Peyer's patch (tissue), 4 donors: ENCODE measurements at regions not wholly inside any gene's neighbourhood (a gene's known extent, or its start where the extent isn't known, plus 50 kb on each side); places are given as distances from the start of the nearest gene placed in this dataset.

Source experiments
- DNase-seq, 3 donors: peaks; one replicate each; pipeline ENCODE4 v3.0.0-alpha.2; 2017 to 2019
- H3K27ac ChIP-seq, 4 donors: fragments of 200-600 bp; sonication (generic); one replicate each; pipeline ENCODE4 v1.5.1; 2016 to 2019
- H3K27me3 ChIP-seq, 2 donors: fragments of 200-600 bp; sonication (generic); one replicate each; pipeline ENCODE4 v1.5.1; 2019
- H3K36me3 ChIP-seq, 3 donors: fragments of 200-600 bp; sonication (generic); one replicate each; pipeline ENCODE4 v1.5.1; 2016 to 2019
- H3K4me1 ChIP-seq, 4 donors: fragments of 200-600 bp; sonication (generic); one replicate each; pipeline ENCODE4 v1.5.1; 2016 to 2019
- H3K4me3 ChIP-seq, 4 donors: fragments of 200-600 bp; sonication (generic); 1 replicate in 3 of 4; 2 replicates in 1 of 4; pipeline ENCODE4 v1.5.1; 2016 to 2019; ENCODE audit warnings: mild to moderate bottlenecking in 1 of 4
- H3K9me3 ChIP-seq, 4 donors: fragments of 200-600 bp; sonication (generic); one replicate each; pipeline ENCODE4 v1.5.1; 2016 to 2019; ENCODE audit warnings: mild to moderate bottlenecking in 1 of 4
- POLR2A ChIP-seq, 2 donors: fragments of 450-650 bp; IDR thresholded peaks; one replicate each; pipeline ENCODE4 v1.5.1; 2017; ENCODE audit warnings: antibody characterized with exemption in 2 of 2, mild to moderate bottlenecking in 2 of 2, moderate library complexity in 2 of 2
- TF ChIP-seq, protein P1 (sequence below), 6 experiments: fragments of 450-650 bp in 4 of 6; fragments of 200-600 bp in 2 of 6; sonication (generic) in 1 of 6; IDR thresholded peaks; one replicate each; pipeline ENCODE4 v1.5.1; 2017 to 2019; ENCODE audit warnings: antibody characterized with exemption in 6 of 6, mild to moderate bottlenecking in 3 of 6, moderate library complexity in 1 of 6

GRCh38 chr5:91722736-91723467, 339.8 kb upstream of the ARRDC3 start:
- no peak for DNase-seq
- H3K4me1 ChIP-seq, result no peaks in the 10 kb centered on the region
- no peak overlapping the region for H3K27ac ChIP-seq
- no peaks in the 10 kb centered on the region for H3K36me3 ChIP-seq
- no peaks in the 10 kb centered on the region for H3K27me3 ChIP-seq
- no peaks in the 10 kb centered on the region for H3K9me3 ChIP-seq
- TF ChIP-seq, protein P1, sequence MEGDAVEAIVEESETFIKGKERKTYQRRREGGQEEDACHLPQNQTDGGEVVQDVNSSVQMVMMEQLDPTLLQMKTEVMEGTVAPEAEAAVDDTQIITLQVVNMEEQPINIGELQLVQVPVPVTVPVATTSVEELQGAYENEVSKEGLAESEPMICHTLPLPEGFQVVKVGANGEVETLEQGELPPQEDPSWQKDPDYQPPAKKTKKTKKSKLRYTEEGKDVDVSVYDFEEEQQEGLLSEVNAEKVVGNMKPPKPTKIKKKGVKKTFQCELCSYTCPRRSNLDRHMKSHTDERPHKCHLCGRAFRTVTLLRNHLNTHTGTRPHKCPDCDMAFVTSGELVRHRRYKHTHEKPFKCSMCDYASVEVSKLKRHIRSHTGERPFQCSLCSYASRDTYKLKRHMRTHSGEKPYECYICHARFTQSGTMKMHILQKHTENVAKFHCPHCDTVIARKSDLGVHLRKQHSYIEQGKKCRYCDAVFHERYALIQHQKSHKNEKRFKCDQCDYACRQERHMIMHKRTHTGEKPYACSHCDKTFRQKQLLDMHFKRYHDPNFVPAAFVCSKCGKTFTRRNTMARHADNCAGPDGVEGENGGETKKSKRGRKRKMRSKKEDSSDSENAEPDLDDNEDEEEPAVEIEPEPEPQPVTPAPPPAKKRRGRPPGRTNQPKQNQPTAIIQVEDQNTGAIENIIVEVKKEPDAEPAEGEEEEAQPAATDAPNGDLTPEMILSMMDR (IDR thresholded peaks at IDR 0.05), result no peak
- TF ChIP-seq POLR2A (IDR thresholded peaks at IDR 0.05), result no peak
- no peak overlapping the region for H3K4me3 ChIP-seq

DNA sequence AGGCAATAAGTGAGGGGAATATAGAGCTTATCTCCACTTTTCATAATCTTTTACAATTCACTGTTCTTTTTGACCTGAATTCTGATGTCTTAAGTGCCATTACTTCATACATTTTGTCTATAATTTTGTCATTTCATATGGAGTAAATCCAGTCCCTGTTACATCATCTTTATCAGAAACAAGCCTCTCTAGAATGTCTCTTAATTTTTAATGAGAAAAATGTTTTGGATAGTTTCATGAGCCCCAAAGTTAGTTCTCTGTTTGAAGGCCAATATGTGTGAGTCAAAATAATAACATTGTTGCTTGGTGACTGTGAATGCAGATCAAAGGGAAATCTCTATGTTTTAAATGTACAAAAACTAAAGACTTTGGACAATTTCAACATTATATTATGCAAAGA, 329.6 kb upstream of the ARRDC3 start:
- DNase-seq, result no peak
- no peaks in the 10 kb centered on the region for H3K4me1 ChIP-seq
- no peaks in the 10 kb centered on the region for H3K9me3 ChIP-seq
- no peak overlapping the region for H3K27ac ChIP-seq
- H3K27me3 ChIP-seq, result no peaks in the 10 kb centered on the region
- H3K4me3 ChIP-seq, result no peak overlapping the region
- H3K36me3 ChIP-seq, result no peaks in the 10 kb centered on the region
- TF ChIP-seq, protein P1 (IDR thresholded peaks at IDR 0.05), result no peak
- TF ChIP-seq POLR2A (IDR thresholded peaks at IDR 0.05), result no peak

DNA sequence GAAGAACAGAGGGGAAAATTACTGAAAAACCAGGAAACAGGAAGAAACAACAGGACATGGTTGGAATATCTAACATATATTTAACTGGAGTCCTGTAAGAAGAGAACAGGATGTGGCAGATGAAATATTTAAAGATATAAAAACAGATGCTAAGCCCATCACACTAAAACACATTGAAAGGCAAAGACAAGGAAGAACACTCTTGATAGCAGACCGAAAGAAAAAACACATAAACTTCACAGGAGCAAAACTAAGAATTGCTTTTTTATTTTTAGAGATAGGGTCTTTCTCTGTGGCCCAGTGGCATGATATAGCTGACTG, 324.4 kb upstream of the ARRDC3 start:
- H3K9me3 ChIP-seq, result no peaks in the 10 kb centered on the region
- DNase-seq, result no peak
- TF ChIP-seq, protein P1 (IDR thresholded peaks at IDR 0.05), result no peak
- TF ChIP-seq POLR2A (IDR thresholded peaks at IDR 0.05), result no peak
- H3K27ac ChIP-seq, result no peak overlapping the region
- no peaks in the 10 kb centered on the region for H3K4me1 ChIP-seq
- no peaks in the 10 kb centered on the region for H3K27me3 ChIP-seq
- H3K36me3 ChIP-seq, result no peaks in the 10 kb centered on the region
- no peak overlapping the region for H3K4me3 ChIP-seq

GRCh38 chr5:91706785-91707520, 323.8 kb upstream of the ARRDC3 start:
- DNase-seq, result no peak
- Histone ChIP-seq H3K36me3 (no peaks in the 10 kb centered on the region), H3K4me3 (no peak overlapping the region), H3K4me1 (no peaks in the 10 kb centered on the region), H3K9me3 (no peaks in the 10 kb centered on the region), H3K27ac (no peak overlapping the region), H3K27me3 (no peaks in the 10 kb centered on the region)
- TF ChIP-seq, protein P1 (IDR thresholded peaks at IDR 0.05), result no peak
- no peak for TF ChIP-seq POLR2A (IDR thresholded peaks at IDR 0.05)

DNA sequence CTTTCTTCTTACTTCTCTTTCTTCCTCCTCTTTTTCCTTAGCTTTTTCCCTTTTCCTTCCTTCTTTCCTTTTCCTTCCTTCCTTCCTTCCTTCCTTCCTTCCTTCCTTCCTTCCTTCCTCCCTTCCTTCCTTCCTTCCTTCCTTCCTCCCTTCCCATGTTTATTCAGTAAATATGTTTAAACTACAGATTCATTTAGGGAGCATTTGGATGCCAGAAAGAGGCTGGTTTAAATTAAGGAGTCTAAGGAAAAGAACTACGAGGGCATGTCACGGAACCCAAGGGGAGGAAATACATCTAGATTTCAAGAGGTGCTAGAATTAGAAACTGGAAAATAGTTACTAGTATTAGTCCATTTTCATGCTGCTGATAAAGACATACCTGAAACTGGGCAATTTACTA, 320.0 kb upstream of the ARRDC3 start:
- no peak for TF ChIP-seq POLR2A (IDR thresholded peaks at IDR 0.05)
- TF ChIP-seq, protein P1 (IDR thresholded peaks at IDR 0.05), result no peak
- Histone ChIP-seq H3K27me3 (no peaks in the 10 kb centered on the region), H3K9me3 (no peaks in the 10 kb centered on the region), H3K4me3 (no peak overlapping the region), H3K36me3 (no peaks in the 10 kb centered on the region), H3K27ac (no peak overlapping the region), H3K4me1 (no peaks in the 10 kb centered on the region)
- no peak for DNase-seq
